ENCODE measurements at regions not wholly inside any gene's neighbourhood (a gene's known extent, or its start where the extent isn't known, plus 50 kb on each side); places are given as distances from the start of the nearest gene placed in this dataset.

GRCh38 chr11:130544266-130544665 is 95.8 kb downstream of the ADAMTS15 start:
- H3K27me3 ChIP-seq (ENCODE audit: control insufficient read depth, extremely low read depth, insufficient read depth, low read length) = peaks cover 7% of the 10 kb centered on the region
- DNase-seq (ENCODE audit: low read depth, low spot score) (no peak), FAIRE-seq (no peak)
- no peak overlapping the region for H3K9ac ChIP-seq (ENCODE audit: control insufficient read depth, extremely low read depth, insufficient read depth, low read length)
- H3K9me3 ChIP-seq (ENCODE audit: control insufficient read depth, low read depth, low read length) = no peaks in the 10 kb centered on the region
- TF ChIP-seq CTCF (optimal IDR thresholded peaks at IDR 0.05 in 1 of 3, IDR thresholded peaks at IDR 0.05 in 1 of 3, conservative IDR thresholded peaks at IDR 0.05 in 1 of 3; ENCODE audit: extremely low read depth in 1 of 3, insufficient read depth in 2 of 3, low read length in 3 of 3) = no peak
- no peak for TF ChIP-seq EZH2 (IDR thresholded peaks at IDR 0.05; ENCODE audit: low read length)
- dilution Hi-C loops (cut with MboI; ENCODE audit: extremely low pct_ligation_motif_present, low sequenced_read_pairs) = no loop called here
- no peaks in the 10 kb centered on the region for H3K79me2 ChIP-seq (ENCODE audit: control insufficient read depth, insufficient read depth, low read length)
- peaks cover 6% of the 10 kb centered on the region for H3K4me1 ChIP-seq (ENCODE audit: control insufficient read depth, extremely low read depth, insufficient read depth, low read length)
- H4K20me1 ChIP-seq (ENCODE audit: control insufficient read depth, extremely low read depth, insufficient read depth, low read length) = no peaks in the 10 kb centered on the region
- no peak overlapping the region for H2AFZ ChIP-seq (ENCODE audit: control insufficient read depth, low read length)
- H3K36me3 ChIP-seq (ENCODE audit: control insufficient read depth in 2 of 2, extremely low read depth in 1 of 2, insufficient read depth in 2 of 2, low read length in 2 of 2) = no peaks in the 10 kb centered on the region
- H3K4me2 ChIP-seq (ENCODE audit: control insufficient read depth, extremely low read depth, insufficient read depth, low read depth, low read length) = no peak overlapping the region
- H3K4me3 ChIP-seq (ENCODE audit: control insufficient read depth in 2 of 3, extremely low read depth in 1 of 3, insufficient read depth in 2 of 3, low read depth in 1 of 3, low read length in 3 of 3) = no peak overlapping the region
- no peaks in the 10 kb centered on the region for H3K9me1 ChIP-seq (ENCODE audit: control insufficient read depth, extremely low read depth, insufficient read depth, low read length)
- H3K27ac ChIP-seq (ENCODE audit: control insufficient read depth, insufficient read depth, low read length) = no peak overlapping the region

GRCh38 chr11:130545449-130546072 is 97.1 kb downstream of the ADAMTS15 start:
- Histone ChIP-seq H3K27me3 (ENCODE audit: control insufficient read depth, extremely low read depth, insufficient read depth, low read length) (peaks cover 7% of the 10 kb centered on the region), H3K79me2 (ENCODE audit: control insufficient read depth, insufficient read depth, low read length) (no peaks in the 10 kb centered on the region), H3K9ac (ENCODE audit: control insufficient read depth, extremely low read depth, insufficient read depth, low read length) (no peak overlapping the region), H3K36me3 (ENCODE audit: control insufficient read depth in 2 of 2, extremely low read depth in 1 of 2, insufficient read depth in 2 of 2, low read length in 2 of 2) (no peaks in the 10 kb centered on the region), H3K27ac (ENCODE audit: control insufficient read depth, insufficient read depth, low read length) (no peak overlapping the region), H3K4me3 (ENCODE audit: control insufficient read depth in 2 of 3, extremely low read depth in 1 of 3, insufficient read depth in 2 of 3, low read depth in 1 of 3, low read length in 3 of 3) (no peak overlapping the region), H3K9me3 (ENCODE audit: control insufficient read depth, low read depth, low read length) (no peaks in the 10 kb centered on the region), H3K4me1 (ENCODE audit: control insufficient read depth, extremely low read depth, insufficient read depth, low read length) (peaks cover 6% of the 10 kb centered on the region), H2AFZ (ENCODE audit: control insufficient read depth, low read length) (no peak overlapping the region), H3K4me2 (ENCODE audit: control insufficient read depth, extremely low read depth, insufficient read depth, low read depth, low read length) (no peak overlapping the region), H4K20me1 (ENCODE audit: control insufficient read depth, extremely low read depth, insufficient read depth, low read length) (no peaks in the 10 kb centered on the region), H3K9me1 (ENCODE audit: control insufficient read depth, extremely low read depth, insufficient read depth, low read length) (no peaks in the 10 kb centered on the region)
- DNase-seq (ENCODE audit: low read depth, low spot score) (no peak), FAIRE-seq (no peak)
- no peak for TF ChIP-seq EZH2 (IDR thresholded peaks at IDR 0.05; ENCODE audit: low read length)
- no peak for TF ChIP-seq CTCF (optimal IDR thresholded peaks at IDR 0.05 in 1 of 3, IDR thresholded peaks at IDR 0.05 in 1 of 3, conservative IDR thresholded peaks at IDR 0.05 in 1 of 3; ENCODE audit: extremely low read depth in 1 of 3, insufficient read depth in 2 of 3, low read length in 3 of 3)
- dilution Hi-C loops (cut with MboI; ENCODE audit: extremely low pct_ligation_motif_present, low sequenced_read_pairs) = no loop called here
